DMS79 treated with DMSO at 0.1 percent for 48 hours (cell line): ENCODE measurements at regions not wholly inside any gene's neighbourhood (a gene's known extent, or its start where the extent isn't known, plus 50 kb on each side); places are given as distances from the start of the nearest gene placed in this dataset.

Experiments
- DNase-seq: peaks from one replicate; lab custom pipeline; 2025; lab: John Stamatoyannopoulos, UW

GRCh38 chr9:28834156-28834555 lies 1260.9 kb upstream of the C9orf72 start:
- no peak for DNase-seq

GRCh38 chr9:28839778-28840430 lies 1266.6 kb upstream of the C9orf72 start:
- no peak for DNase-seq

GRCh38 chr9:28841775-28842174 lies 1268.5 kb upstream of the C9orf72 start:
- no peak for DNase-seq

GRCh38 chr9:28847331-28847730 lies 1274.0 kb upstream of the C9orf72 start:
- no peak for DNase-seq

GRCh38 chr9:28848671-28849070 lies 1275.4 kb upstream of the C9orf72 start:
- no peak for DNase-seq

- no peak for DNase-seq
Measured at GRCh38 chr9:28853477-28853876, 1280.2 kb upstream of the C9orf72 start.

- DNase-seq, result no peak
Measured at GRCh38 chr9:28866951-28867350, 1293.7 kb upstream of the C9orf72 start.

GRCh38 chr9:28868228-28868990 lies 1295.1 kb upstream of the C9orf72 start:
- no peak for DNase-seq

- DNase-seq, result no peak
Measured at GRCh38 chr9:28882529-28882928, 1309.2 kb upstream of the C9orf72 start.

GRCh38 chr9:28883234-28883633 lies 1310.0 kb upstream of the C9orf72 start:
- DNase-seq, result no peak

GRCh38 chr9:28887188-28887884 lies 1314.1 kb upstream of the C9orf72 start:
- no peak for DNase-seq

- no peak for DNase-seq
Measured at GRCh38 chr9:28888806-28889205, 1315.5 kb upstream of the C9orf72 start.

GRCh38 chr9:28892538-28892937 lies 1319.3 kb upstream of the C9orf72 start:
- DNase-seq, result no peak

- no peak for DNase-seq
Measured at GRCh38 chr9:28899267-28899666, 1326.0 kb upstream of the C9orf72 start.

GRCh38 chr9:28899926-28900325 lies 1326.6 kb upstream of the C9orf72 start:
- no peak for DNase-seq

- no peak for DNase-seq
Measured at GRCh38 chr9:28900406-28900805, 1327.1 kb upstream of the C9orf72 start.

GRCh38 chr9:28909526-28909925 lies 1336.2 kb upstream of the C9orf72 start:
- DNase-seq, result no peak

GRCh38 chr9:28912621-28913020 lies 1339.3 kb upstream of the C9orf72 start:
- no peak for DNase-seq

GRCh38 chr9:28915202-28915930 lies 1342.1 kb upstream of the C9orf72 start:
- no peak for DNase-seq

GRCh38 chr9:28916348-28916747 lies 1343.1 kb upstream of the C9orf72 start:
- no peak for DNase-seq

- no peak for DNase-seq
Measured at GRCh38 chr9:28921857-28922500, 1348.7 kb upstream of the C9orf72 start.

GRCh38 chr9:28922891-28923290 lies 1349.6 kb upstream of the C9orf72 start:
- DNase-seq, result no peak
